A673 (cell line): ENCODE measurements at regions not wholly inside any gene's neighbourhood (a gene's known extent, or its start where the extent isn't known, plus 50 kb on each side); places are given as distances from the start of the nearest gene placed in this dataset.
A peak's percentile ranks its signal among the peaks of the same experiment; 100 is the strongest.

ENCODE experiments used
- BruUV-seq: library from RNA; stranded (reverse); fragments of 400-500 nt; replicated peaks from 2 replicates; lab custom pipeline; 2021; lab: Mats Ljungman, UMichigan
- CTCF ChIA-PET: fragments of 300-600 bp; sonication (Branson Sonifier 250); formaldehyde crosslinking; loops from one replicate; lab custom pipeline; 2022; ENCODE audit warnings: antibody characterized with exemption; lab: Charles Lee
- POLR2A ChIA-PET: fragments of 300-600 bp; sonication (Branson Sonifier 250); formaldehyde crosslinking; loops from one replicate; lab custom pipeline; 2022; ENCODE audit warnings: antibody characterized with exemption; ENCODE audit not compliant: low non-redundant PET; lab: Charles Lee
- DNase-seq: peaks from one replicate; pipeline ENCODE4 v3.0.0-alpha.2; 2015; ENCODE audit warnings: low spot score
- H3K27ac ChIP-seq: fragments of 200-600 bp; sonication (generic); 2 replicates; pipeline ENCODE4 v1.5.1; 2016; ENCODE audit warnings: mixed run types, low read depth, mild to moderate bottlenecking, mixed read lengths, antibody characterized with exemption, low read length; ENCODE audit not compliant: poor library complexity, severe bottlenecking
- H3K27me3 ChIP-seq: fragments of 200-600 bp; sonication (generic); replicated peaks from 2 replicates; pipeline ENCODE4 v1.6.1; 2017; ENCODE audit warnings: mixed run types, low read depth, mild to moderate bottlenecking, mixed read lengths, antibody characterized with exemption, low read length; ENCODE audit not compliant: insufficient read depth, poor library complexity
- H3K36me3 ChIP-seq: fragments of 200-600 bp; sonication (generic); 2 replicates; pipeline ENCODE4 v1.6.1; 2016; ENCODE audit warnings: mixed run types, mild to moderate bottlenecking, mixed read lengths, antibody characterized with exemption, low read length; ENCODE audit not compliant: insufficient read depth, poor library complexity, severe bottlenecking
- H3K4me1 ChIP-seq: fragments of 200-600 bp; sonication (generic); 2 replicates; pipeline ENCODE4 v1.6.1; 2017; ENCODE audit warnings: mixed run types, mild to moderate bottlenecking, mixed read lengths, antibody characterized with exemption, low read length; ENCODE audit not compliant: insufficient read depth, poor library complexity, severe bottlenecking
- H3K4me3 ChIP-seq: fragments of 200-600 bp; sonication (generic); 2 replicates; pipeline ENCODE4 v1.5.1; 2016; ENCODE audit warnings: low read depth, mixed run types, mild to moderate bottlenecking, mixed read lengths, low read length; ENCODE audit not compliant: poor library complexity, severe bottlenecking
- H3K9me3 ChIP-seq: fragments of 200-600 bp; sonication (generic); 2 replicates; pipeline ENCODE4 v1.6.1; 2016; ENCODE audit warnings: mixed run types, low read depth, mild to moderate bottlenecking, mixed read lengths, antibody characterized with exemption, low read length; ENCODE audit not compliant: poor library complexity, severe bottlenecking
- CTCF ChIP-seq: fragments of 300-800, 200-600 bp; sonication (generic); conservative IDR thresholded peaks from 2 replicates; pipeline ENCODE4 v1.5.1; 2017; ENCODE audit warnings: low read depth, mild to moderate bottlenecking, antibody characterized with exemption, low read length, moderate library complexity, mixed read lengths
- EZH2 ChIP-seq: fragments of 200-600 bp; sonication (generic); IDR thresholded peaks from 2 replicates; pipeline ENCODE4 v1.6.1; 2017; ENCODE audit warnings: borderline replicate concordance, low read depth, mild to moderate bottlenecking, mixed read lengths, antibody characterized with exemption, low read length; ENCODE audit not compliant: poor library complexity, severe bottlenecking
- intact Hi-C: fragments of 100-400 bp; cut with micrococcal nuclease; formaldehyde crosslinking; loops from one replicate; pipeline ENCODE4 v1.10.0; 2022; ENCODE audit not compliant: unreplicated experiment

GRCh38 chr1:95407886-95408291 is 173.9 kb downstream of the RWDD3 start:
- peaks cover 7% of the 10 kb centered on the region for H3K4me1 ChIP-seq
- H3K9me3 ChIP-seq: no peaks in the 10 kb centered on the region
- H3K4me3 ChIP-seq: no peak overlapping the region
- peak; percentile 4 for DNase-seq
- intact Hi-C loops: no loop called here
- TF ChIP-seq CTCF (no peak), EZH2 (no peak)
- ChIA-PET POLR2A (no interaction called here), CTCF (no interaction called here)
- no TSS peak for BruUV-seq
- no peaks in the 10 kb centered on the region for H3K36me3 ChIP-seq
- no peak overlapping the region for H3K27ac ChIP-seq
- H3K27me3 ChIP-seq: peaks cover 63% of the 10 kb centered on the region

DNA sequence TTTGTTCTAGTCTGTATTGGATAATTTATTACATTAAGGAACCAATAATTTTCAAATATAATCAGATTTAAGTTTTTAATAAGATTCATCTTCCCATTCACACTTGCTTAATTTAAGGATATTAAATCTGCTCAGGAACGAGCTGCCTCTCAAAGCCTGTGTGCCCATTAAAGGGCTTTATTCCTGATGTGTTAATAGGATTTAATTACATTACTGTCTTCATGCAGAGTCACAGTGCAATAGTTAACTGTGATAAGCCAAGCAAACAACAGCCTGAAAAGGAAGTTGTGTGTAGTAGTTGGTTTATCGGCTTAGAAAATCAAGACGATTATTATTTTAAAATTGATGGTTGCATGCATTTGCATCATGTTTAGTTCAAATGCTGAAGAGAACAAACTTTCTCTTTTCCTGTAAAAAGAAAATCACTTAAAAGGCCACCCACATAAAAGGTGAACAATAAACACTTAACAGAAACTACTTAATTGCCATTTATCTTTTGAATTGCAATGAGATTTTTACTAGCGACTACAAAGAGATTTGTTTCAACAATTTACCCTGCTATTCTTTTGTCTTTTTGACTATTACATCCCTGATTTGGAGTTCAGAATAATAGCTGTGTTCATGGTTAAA is 174.6 kb downstream of the RWDD3 start:
- Histone ChIP-seq H3K27me3 (peaks cover 70% of the 10 kb centered on the region), H3K4me1 (peaks cover 7% of the 10 kb centered on the region), H3K27ac (no peak overlapping the region), H3K9me3 (no peaks in the 10 kb centered on the region), H3K36me3 (no peaks in the 10 kb centered on the region), H3K4me3 (no peak overlapping the region)
- ChIA-PET POLR2A (no interaction called here), CTCF (no interaction called here)
- TF ChIP-seq CTCF (no peak), EZH2 (no peak)
- peak; percentile 8 for DNase-seq
- BruUV-seq: no TSS peak
- intact Hi-C loops: no loop called here

DNA sequence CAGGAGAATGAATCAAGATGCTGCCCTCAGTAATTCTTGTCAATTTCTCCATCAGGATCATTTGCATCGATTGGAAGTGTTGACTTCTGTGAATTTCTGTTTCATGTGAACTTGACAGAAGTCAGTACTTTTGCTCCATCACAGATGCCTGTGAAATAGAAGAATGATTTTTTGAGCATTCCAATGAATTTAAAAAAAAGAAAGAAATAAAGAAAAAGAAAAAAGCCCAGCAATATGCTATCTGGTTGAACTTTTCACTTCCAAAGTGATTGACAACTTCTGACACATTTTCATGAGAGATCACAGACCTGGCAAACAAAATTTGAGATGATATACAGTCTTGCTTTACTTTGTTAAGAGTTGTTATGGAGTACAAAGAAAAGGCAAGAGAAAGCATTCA is 175.3 kb downstream of the RWDD3 start:
- DNase-seq: no peak
- no peak for TF ChIP-seq CTCF
- TF ChIP-seq EZH2: no peak
- peaks cover 76% of the 10 kb centered on the region for H3K27me3 ChIP-seq
- H3K27ac ChIP-seq: no peak overlapping the region
- no peaks in the 10 kb centered on the region for H3K9me3 ChIP-seq
- ChIA-PET CTCF (no interaction called here), POLR2A (no interaction called here)
- intact Hi-C loops: no loop called here
- no peaks in the 10 kb centered on the region for H3K36me3 ChIP-seq
- peaks cover 7% of the 10 kb centered on the region for H3K4me1 ChIP-seq
- BruUV-seq: no TSS peak
- no peak overlapping the region for H3K4me3 ChIP-seq
